OCI-LY1 (cell line): ENCODE measurements at regions not wholly inside any gene's neighbourhood (a gene's known extent, or its start where the extent isn't known, plus 50 kb on each side); places are given as distances from the start of the nearest gene placed in this dataset.

ENCODE experiments used
- H2AFZ ChIP-seq: fragments of 200-600 bp; sonication (generic), shearing (Covaris generic); 2 replicates; pipeline ENCODE4 v1.6.0; 2014; ENCODE audit warnings: antibody characterized with exemption, mild to moderate bottlenecking, low read length
- H3F3A ChIP-seq: fragments of 200-600 bp; sonication (generic), shearing (Covaris generic); 2 replicates; pipeline ENCODE4 v1.6.0; 2014; ENCODE audit warnings: mild to moderate bottlenecking, antibody characterized with exemption, low read length, moderate library complexity; ENCODE audit not compliant: insufficient read depth
- H3K27ac ChIP-seq: fragments of 200-600 bp; sonication (generic); 2 replicates; pipeline ENCODE4 v1.5.1; 2014; ENCODE audit warnings: low read length, mixed run types, mild to moderate bottlenecking, low read depth; ENCODE audit not compliant: poor library complexity, severe bottlenecking
- H3K27me3 ChIP-seq: fragments of 200-600 bp; sonication (generic); 2 replicates; pipeline ENCODE4 v1.6.0; 2014; ENCODE audit warnings: antibody characterized with exemption, mild to moderate bottlenecking, low read length, moderate library complexity; ENCODE audit not compliant: insufficient read depth
- H3K36me3 ChIP-seq: fragments of 200-600 bp; sonication (generic); 2 replicates; pipeline ENCODE4 v1.6.1; 2014; ENCODE audit warnings: mild to moderate bottlenecking, antibody characterized with exemption, low read length, moderate library complexity, mixed read lengths; ENCODE audit not compliant: insufficient read depth
- H3K4me1 ChIP-seq: fragments of 200-600 bp; sonication (generic); 2 replicates; pipeline ENCODE4 v1.5.1; 2014; ENCODE audit warnings: mild to moderate bottlenecking, low read length, moderate library complexity; ENCODE audit not compliant: insufficient read depth, severe bottlenecking
- H3K4me2 ChIP-seq: fragments of 200-600 bp; sonication (generic), shearing (Covaris generic); 2 replicates; pipeline ENCODE4 v1.6.1; 2014; ENCODE audit warnings: low read length
- H3K4me3 ChIP-seq: fragments of 200-600 bp; sonication (generic); 2 replicates; pipeline ENCODE4 v1.5.1; 2014; ENCODE audit warnings: low read length, low read depth, mild to moderate bottlenecking, mixed read lengths; ENCODE audit not compliant: poor library complexity, severe bottlenecking
- H3K79me2 ChIP-seq: fragments of 200-600 bp; shearing (Covaris generic); 2 replicates; pipeline ENCODE4 v1.6.1; 2016; ENCODE audit warnings: mixed run types, low read length, mixed read lengths; ENCODE audit not compliant: insufficient read depth
- H3K9ac ChIP-seq: fragments of 200-600 bp; sonication (generic), shearing (Covaris generic); 2 replicates; pipeline ENCODE4 v1.6.1; 2014; ENCODE audit warnings: mild to moderate bottlenecking, low read length, mixed read lengths
- H3K9me2 ChIP-seq: fragments of 200-600 bp; sonication (generic), shearing (Covaris generic); 2 replicates; pipeline ENCODE4 v1.6.1; 2014; ENCODE audit warnings: low read depth, mild to moderate bottlenecking, low read length, mixed read lengths
- H3K9me3 ChIP-seq: fragments of 200-600 bp; shearing (Covaris generic); 2 replicates; pipeline ENCODE4 v1.6.1; 2014; ENCODE audit warnings: low read length, mixed read lengths
- H4K20me1 ChIP-seq: fragments of 200-600 bp; sonication (generic), shearing (Covaris generic); 2 replicates; pipeline ENCODE4 v1.6.0; 2016; ENCODE audit warnings: mild to moderate bottlenecking, low read length; ENCODE audit not compliant: insufficient read depth
- EZH2 ChIP-seq: fragments of 200-600 bp; sonication (generic), shearing (Covaris generic); IDR thresholded peaks from 2 replicates; pipeline ENCODE4 v1.8.0; 2017; ENCODE audit warnings: borderline replicate concordance, mixed run types, mild to moderate bottlenecking, antibody characterized with exemption, low read length, moderate library complexity, mixed read lengths
- TF ChIP-seq, protein P1 (sequence below): fragments of 200-600 bp; sonication (generic), shearing (Covaris generic); IDR thresholded peaks from 2 replicates; pipeline ENCODE4 v1.5.1; 2017; ENCODE audit warnings: mild to moderate bottlenecking, antibody characterized with exemption, low read length, moderate library complexity, mixed read lengths

DNA sequence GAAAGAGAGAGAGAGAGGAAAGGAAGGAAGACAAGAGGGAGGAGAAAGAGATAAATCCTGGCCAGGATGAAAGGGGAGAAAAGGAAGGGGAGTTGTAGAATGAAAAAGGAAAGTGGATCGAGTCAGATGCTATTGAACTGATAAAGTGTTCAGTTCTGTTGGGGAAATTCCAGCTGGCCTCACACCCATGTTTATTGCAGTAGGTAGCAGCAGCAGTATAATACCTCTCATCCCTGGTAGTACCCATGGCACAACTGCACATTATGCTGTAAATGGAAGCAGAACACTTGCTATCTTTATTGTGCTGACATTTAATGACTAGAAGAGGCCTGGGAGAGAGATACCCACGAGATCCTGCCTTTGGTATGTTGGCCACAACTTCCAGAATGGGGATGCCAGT is 178.1 kb downstream of the EVX1 start:
- Histone ChIP-seq H3K4me1 (no peaks in the 10 kb centered on the region), H3K9ac (no peak overlapping the region), H3K4me2 (no peak overlapping the region), H4K20me1 (no peaks in the 10 kb centered on the region), H3K27me3 (no peaks in the 10 kb centered on the region), H3K79me2 (no peaks in the 10 kb centered on the region), H2AFZ (no peak overlapping the region), H3K9me2 (no peaks in the 10 kb centered on the region), H3K9me3 (no peaks in the 10 kb centered on the region), H3K27ac (no peak overlapping the region), H3F3A (no peaks in the 10 kb centered on the region), H3K4me3 (no peak overlapping the region), H3K36me3 (no peaks in the 10 kb centered on the region)
- TF ChIP-seq, protein P1, sequence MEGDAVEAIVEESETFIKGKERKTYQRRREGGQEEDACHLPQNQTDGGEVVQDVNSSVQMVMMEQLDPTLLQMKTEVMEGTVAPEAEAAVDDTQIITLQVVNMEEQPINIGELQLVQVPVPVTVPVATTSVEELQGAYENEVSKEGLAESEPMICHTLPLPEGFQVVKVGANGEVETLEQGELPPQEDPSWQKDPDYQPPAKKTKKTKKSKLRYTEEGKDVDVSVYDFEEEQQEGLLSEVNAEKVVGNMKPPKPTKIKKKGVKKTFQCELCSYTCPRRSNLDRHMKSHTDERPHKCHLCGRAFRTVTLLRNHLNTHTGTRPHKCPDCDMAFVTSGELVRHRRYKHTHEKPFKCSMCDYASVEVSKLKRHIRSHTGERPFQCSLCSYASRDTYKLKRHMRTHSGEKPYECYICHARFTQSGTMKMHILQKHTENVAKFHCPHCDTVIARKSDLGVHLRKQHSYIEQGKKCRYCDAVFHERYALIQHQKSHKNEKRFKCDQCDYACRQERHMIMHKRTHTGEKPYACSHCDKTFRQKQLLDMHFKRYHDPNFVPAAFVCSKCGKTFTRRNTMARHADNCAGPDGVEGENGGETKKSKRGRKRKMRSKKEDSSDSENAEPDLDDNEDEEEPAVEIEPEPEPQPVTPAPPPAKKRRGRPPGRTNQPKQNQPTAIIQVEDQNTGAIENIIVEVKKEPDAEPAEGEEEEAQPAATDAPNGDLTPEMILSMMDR, result no peak
- TF ChIP-seq EZH2, result no peak

- no peaks in the 10 kb centered on the region for H3K9me2 ChIP-seq
- H3K4me2 ChIP-seq, result no peak overlapping the region
- no peaks in the 10 kb centered on the region for H3K79me2 ChIP-seq
- no peak overlapping the region for H3K9ac ChIP-seq
- no peaks in the 10 kb centered on the region for H3K4me1 ChIP-seq
- no peak overlapping the region for H3K4me3 ChIP-seq
- H3F3A ChIP-seq, result no peaks in the 10 kb centered on the region
- no peak overlapping the region for H3K27ac ChIP-seq
- no peaks in the 10 kb centered on the region for H3K9me3 ChIP-seq
- H4K20me1 ChIP-seq, result no peaks in the 10 kb centered on the region
- no peak overlapping the region for H2AFZ ChIP-seq
- TF ChIP-seq, protein P1, result no peak
- H3K36me3 ChIP-seq, result no peaks in the 10 kb centered on the region
- no peaks in the 10 kb centered on the region for H3K27me3 ChIP-seq
Observed at GRCh38 chr7:27423290-27423689, 180.7 kb downstream of the EVX1 start.

DNA sequence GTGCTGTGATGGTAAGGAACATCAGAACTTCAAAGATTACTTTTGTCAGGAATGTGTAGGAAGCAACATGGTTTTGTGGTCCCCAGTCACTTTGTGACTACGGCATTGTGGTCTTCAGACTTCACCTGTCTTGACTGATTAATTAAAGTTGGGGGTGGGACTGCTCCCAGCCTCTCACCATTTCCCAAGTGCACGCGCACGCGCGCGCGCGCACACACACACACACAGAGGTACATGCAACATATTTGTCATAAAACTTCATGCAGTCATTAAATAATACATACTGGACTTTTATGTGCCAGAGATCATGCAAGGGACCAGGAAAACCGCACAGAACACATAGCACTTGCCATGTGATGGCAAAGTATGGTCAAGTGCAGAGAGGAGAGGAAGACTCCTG is 181.2 kb downstream of the EVX1 start:
- TF ChIP-seq, protein P1, result no peak
- no peak for TF ChIP-seq EZH2
- H3K4me2 ChIP-seq, result no peak overlapping the region
- no peak overlapping the region for H3K9ac ChIP-seq

More for the DNA sequence above, 181.2 kb downstream of the EVX1 start:
- Histone ChIP-seq H3K79me2 (no peaks in the 10 kb centered on the region), H3K36me3 (no peaks in the 10 kb centered on the region), H3K9me3 (no peaks in the 10 kb centered on the region), H3K4me1 (no peaks in the 10 kb centered on the region), H3K27me3 (no peaks in the 10 kb centered on the region), H3K4me3 (no peak overlapping the region), H3F3A (no peaks in the 10 kb centered on the region), H3K9me2 (no peaks in the 10 kb centered on the region), H3K27ac (no peak overlapping the region), H2AFZ (no peak overlapping the region), H4K20me1 (no peaks in the 10 kb centered on the region)
